ENCODE measurements at regions not wholly inside any gene's neighbourhood (a gene's known extent, or its start where the extent isn't known, plus 50 kb on each side); places are given as distances from the start of the nearest gene placed in this dataset.

DNA sequence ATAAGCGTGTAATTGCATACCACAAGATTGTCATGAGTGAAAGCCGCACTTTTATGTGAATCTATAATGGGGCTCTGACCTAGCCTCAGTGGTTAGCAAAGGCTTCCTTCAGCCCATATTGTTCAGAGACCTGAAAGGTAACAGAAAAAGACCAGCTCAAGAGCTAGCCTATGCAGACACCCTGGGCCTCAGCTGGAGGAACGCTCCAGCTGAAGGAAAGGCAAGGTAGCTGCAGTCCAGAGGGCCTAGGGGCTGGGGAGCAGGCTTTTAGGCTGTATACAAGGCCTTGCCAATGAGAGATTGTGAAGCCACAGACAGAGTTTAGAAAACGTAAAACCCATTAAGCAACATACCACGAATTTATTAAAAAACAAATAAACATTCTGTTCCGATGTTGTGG lies 246.6 kb upstream of the GHITM start (continued):
- TF ChIP-seq, protein P1, sequence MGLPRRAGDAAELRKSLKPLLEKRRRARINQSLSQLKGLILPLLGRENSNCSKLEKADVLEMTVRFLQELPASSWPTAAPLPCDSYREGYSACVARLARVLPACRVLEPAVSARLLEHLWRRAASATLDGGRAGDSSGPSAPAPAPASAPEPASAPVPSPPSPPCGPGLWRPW (IDR thresholded peaks at IDR 0.05) = no peak
- TF ChIP-seq ZC3H11A (IDR thresholded peaks at IDR 0.05) (no peak), MAZ (IDR thresholded peaks at IDR 0.05; ENCODE audit: borderline replicate concordance, low read depth, low read length) (no peak), CHD4 (IDR thresholded peaks at IDR 0.05; ENCODE audit: borderline replicate concordance) (no peak), CBX8 (IDR thresholded peaks at IDR 0.05) (no peak), MYC (IDR thresholded peaks at IDR 0.05; ENCODE audit: borderline replicate concordance, low read length) (no peak)

- no peak overlapping the region for H3K27ac ChIP-seq
- H3K4me1 ChIP-seq = no peaks in the 10 kb centered on the region
- FAIRE-seq = no peak
- ChIA-PET CTCF (interaction anchor here (2.0 kb wide), 1 partner anchor 25 kb away, joined by 7 read pairs; no protein-coding TSS in a partner anchor), POLR2A (no interaction called here)
- no peak overlapping the region for H3K4me3 ChIP-seq
- H3K9me3 ChIP-seq = no peaks in the 10 kb centered on the region
- no peak for DNase-seq (ENCODE audit: low read depth in 1 of 2, low spot score in 1 of 2)
- no peak overlapping the region for H3K4me2 ChIP-seq
- 51% methylated on average over 6 of the region's 6 CpGs for WGBS (ENCODE audit: missing lambda C conversion rate)
- no peak for TF ChIP-seq POLR2A (IDR thresholded peaks at IDR 0.05; ENCODE audit: low read length)
- no peak for TF ChIP-seq RFX5 (IDR thresholded peaks at IDR 0.05)
- no peak for TF ChIP-seq ZC3H11A (IDR thresholded peaks at IDR 0.05)
- no peak for TF ChIP-seq FOXS1 (CRISPR knock-in tag; IDR thresholded peaks at IDR 0.05)
- no peak for TF ChIP-seq ESRRA (IDR thresholded peaks at IDR 0.05; ENCODE audit: borderline replicate concordance, low read length)
- TF ChIP-seq, protein P2, sequence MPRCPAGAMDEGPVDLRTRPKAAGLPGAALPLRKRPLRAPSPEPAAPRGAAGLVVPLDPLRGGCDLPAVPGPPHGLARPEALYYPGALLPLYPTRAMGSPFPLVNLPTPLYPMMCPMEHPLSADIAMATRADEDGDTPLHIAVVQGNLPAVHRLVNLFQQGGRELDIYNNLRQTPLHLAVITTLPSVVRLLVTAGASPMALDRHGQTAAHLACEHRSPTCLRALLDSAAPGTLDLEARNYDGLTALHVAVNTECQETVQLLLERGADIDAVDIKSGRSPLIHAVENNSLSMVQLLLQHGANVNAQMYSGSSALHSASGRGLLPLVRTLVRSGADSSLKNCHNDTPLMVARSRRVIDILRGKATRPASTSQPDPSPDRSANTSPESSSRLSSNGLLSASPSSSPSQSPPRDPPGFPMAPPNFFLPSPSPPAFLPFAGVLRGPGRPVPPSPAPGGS (IDR thresholded peaks at IDR 0.05) = no peak
- TF ChIP-seq HEYL (CRISPR knock-in tag; IDR thresholded peaks at IDR 0.05) = no peak
- no peak for TF ChIP-seq EP300 (IDR thresholded peaks at IDR 0.05)
- TF ChIP-seq GATA3 (IDR thresholded peaks at IDR 0.05; ENCODE audit: borderline replicate concordance) = no peak
- TF ChIP-seq ZSCAN20 (CRISPR knock-in tag; IDR thresholded peaks at IDR 0.05) = no peak
- TF ChIP-seq RNF2 (IDR thresholded peaks at IDR 0.05; ENCODE audit: borderline replicate concordance, low read depth) = no peak
- TF ChIP-seq FOSB (CRISPR knock-in tag; IDR thresholded peaks at IDR 0.05) = no peak
- no peak for TF ChIP-seq REST (IDR thresholded peaks at IDR 0.05)
- no peak for ATAC-seq
These were observed 243.1 kb upstream of the GHITM start for GRCh38 chr10:83896219-83896618.

DNA sequence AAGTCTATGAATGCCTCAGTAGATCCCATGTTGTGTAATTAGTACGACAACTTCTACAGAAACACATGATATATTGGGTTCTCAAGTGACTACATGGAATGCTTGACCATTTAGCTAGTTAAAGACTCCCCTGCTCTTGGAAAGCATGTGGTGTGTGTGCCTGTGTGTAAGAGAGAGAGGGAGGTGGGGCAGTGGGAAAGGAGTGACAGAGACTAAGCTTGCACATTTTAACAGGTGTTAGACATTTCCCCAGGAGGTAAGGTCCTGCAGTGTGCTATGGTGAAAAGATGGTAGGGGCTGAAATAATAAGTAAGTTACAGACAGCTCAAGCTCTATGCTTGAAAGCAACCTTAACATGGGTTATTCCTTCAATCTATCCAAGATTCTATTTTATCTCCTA lies 241.7 kb upstream of the GHITM start:
- H3K27ac ChIP-seq = no peak overlapping the region
- POLR2A ChIA-PET = no interaction called here
- TF ChIP-seq GATA3 (IDR thresholded peaks at IDR 0.05; ENCODE audit: borderline replicate concordance) (no peak), ZSCAN20 (CRISPR knock-in tag; IDR thresholded peaks at IDR 0.05) (no peak), KDM1A (IDR thresholded peaks at IDR 0.05; ENCODE audit: low read depth) (no peak), RCOR1 (IDR thresholded peaks at IDR 0.05; ENCODE audit: low read depth, low read length) (no peak), HEYL (CRISPR knock-in tag; IDR thresholded peaks at IDR 0.05) (no peak), MAZ (IDR thresholded peaks at IDR 0.05; ENCODE audit: borderline replicate concordance, low read depth, low read length) (no peak), JUNB (IDR thresholded peaks at IDR 0.05) (no peak), FOSL2 (IDR thresholded peaks at IDR 0.05) (no peak), FOSL2 (CRISPR knock-in tag; IDR thresholded peaks at IDR 0.05) (no peak), RAD21 (conservative IDR thresholded peaks at IDR 0.05 in 1 of 2, IDR thresholded peaks at IDR 0.05 in 1 of 2) (no peak), MAX (IDR thresholded peaks at IDR 0.05) (no peak), CHD4 (IDR thresholded peaks at IDR 0.05; ENCODE audit: borderline replicate concordance) (no peak), FOXS1 (CRISPR knock-in tag; IDR thresholded peaks at IDR 0.05) (no peak), PHF8 (IDR thresholded peaks at IDR 0.05; ENCODE audit: borderline replicate concordance, low read depth) (no peak)
- TF ChIP-seq, protein P3, sequence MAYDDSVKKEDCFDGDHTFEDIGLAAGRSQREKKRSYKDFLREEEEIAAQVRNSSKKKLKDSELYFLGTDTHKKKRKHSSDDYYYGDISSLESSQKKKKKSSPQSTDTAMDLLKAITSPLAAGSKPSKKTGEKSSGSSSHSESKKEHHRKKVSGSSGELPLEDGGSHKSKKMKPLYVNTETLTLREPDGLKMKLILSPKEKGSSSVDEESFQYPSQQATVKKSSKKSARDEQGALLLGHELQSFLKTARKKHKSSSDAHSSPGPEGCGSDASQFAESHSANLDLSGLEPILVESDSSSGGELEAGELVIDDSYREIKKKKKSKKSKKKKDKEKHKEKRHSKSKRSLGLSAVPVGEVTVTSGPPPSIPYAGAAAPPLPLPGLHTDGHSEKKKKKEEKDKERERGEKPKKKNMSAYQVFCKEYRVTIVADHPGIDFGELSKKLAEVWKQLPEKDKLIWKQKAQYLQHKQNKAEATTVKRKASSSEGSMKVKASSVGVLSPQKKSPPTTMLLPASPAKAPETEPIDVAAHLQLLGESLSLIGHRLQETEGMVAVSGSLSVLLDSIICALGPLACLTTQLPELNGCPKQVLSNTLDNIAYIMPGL (CRISPR knock-in tag; IDR thresholded peaks at IDR 0.05; ENCODE audit: borderline replicate concordance) = no peak
- TF ChIP-seq, protein P4, sequence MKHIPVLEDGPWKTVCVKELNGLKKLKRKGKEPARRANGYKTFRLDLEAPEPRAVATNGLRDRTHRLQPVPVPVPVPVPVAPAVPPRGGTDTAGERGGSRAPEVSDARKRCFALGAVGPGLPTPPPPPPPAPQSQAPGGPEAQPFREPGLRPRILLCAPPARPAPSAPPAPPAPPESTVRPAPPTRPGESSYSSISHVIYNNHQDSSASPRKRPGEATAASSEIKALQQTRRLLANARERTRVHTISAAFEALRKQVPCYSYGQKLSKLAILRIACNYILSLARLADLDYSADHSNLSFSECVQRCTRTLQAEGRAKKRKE (CRISPR knock-in tag; IDR thresholded peaks at IDR 0.05; ENCODE audit: low read depth) = no peak
- WGBS (ENCODE audit: missing lambda C conversion rate) = 0% methylated on average over 1 of the region's 1 CpG
- no peak for ATAC-seq
- H3K4me1 ChIP-seq = no peaks in the 10 kb centered on the region
- FAIRE-seq = no peak
- no peak for DNase-seq (ENCODE audit: low read depth in 1 of 2, low spot score in 1 of 2)
- H3K9me3 ChIP-seq = no peaks in the 10 kb centered on the region
- no peak overlapping the region for H3K4me2 ChIP-seq
- H3K4me3 ChIP-seq = no peak overlapping the region
- CTCF ChIA-PET = no interaction called here

Data from A549 (cell line).